Lower leg skin (tissue), 3 donors: ENCODE measurements at regions not wholly inside any gene's neighbourhood (a gene's known extent, or its start where the extent isn't known, plus 50 kb on each side); places are given as distances from the start of the nearest gene placed in this dataset.

Experiments used
- CTCF ChIP-seq, 3 donors: fragments of 450-650 bp; IDR thresholded peaks; one replicate each; pipeline ENCODE4 v1.5.1; 2016; ENCODE audit warnings: antibody characterized with exemption in 3 of 3, mild to moderate bottlenecking in 3 of 3, moderate library complexity in 2 of 3
- POLR2A ChIP-seq, 2 donors: fragments of 450-650 bp; IDR thresholded peaks; one replicate each; pipeline ENCODE4 v1.6.1; 2016 to 2017; ENCODE audit warnings: antibody characterized with exemption in 2 of 2, mild to moderate bottlenecking in 1 of 2, moderate library complexity in 1 of 2

DNA sequence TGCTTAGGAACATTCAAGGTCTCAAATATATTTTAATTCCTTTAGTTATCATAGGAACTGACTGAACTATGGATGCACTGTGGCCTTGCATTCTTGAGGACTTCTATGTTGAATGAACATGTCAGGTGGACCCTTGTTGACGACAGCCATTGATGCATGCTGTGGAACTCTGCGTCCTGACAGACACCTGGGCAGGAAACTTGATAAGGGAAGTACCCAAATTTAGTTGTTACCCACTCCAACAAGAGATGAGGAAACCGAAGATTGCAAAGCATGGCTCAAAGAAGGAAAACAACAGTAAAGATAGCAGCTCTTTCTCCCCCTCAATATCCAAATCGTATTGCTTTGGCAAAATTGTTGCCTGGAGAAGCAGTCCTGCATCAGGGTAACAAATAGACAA, 540.0 kb upstream of the NR3C2 start:
- TF ChIP-seq CTCF (IDR thresholded peaks at IDR 0.05) (no peak), POLR2A (IDR thresholded peaks at IDR 0.05) (no peak)
